HG02870 (cell line): ENCODE measurements at regions not wholly inside any gene's neighbourhood (a gene's known extent, or its start where the extent isn't known, plus 50 kb on each side); places are given as distances from the start of the nearest gene placed in this dataset.

Experiments used
- ATAC-seq: cut with Tn5 transposase; IDR thresholded peaks from one replicate; pipeline ENCODE4 v1.9.1; 2021; ENCODE audit warnings: mild to moderate bottlenecking, moderate library complexity; ENCODE audit not compliant: unreplicated experiment

DNA sequence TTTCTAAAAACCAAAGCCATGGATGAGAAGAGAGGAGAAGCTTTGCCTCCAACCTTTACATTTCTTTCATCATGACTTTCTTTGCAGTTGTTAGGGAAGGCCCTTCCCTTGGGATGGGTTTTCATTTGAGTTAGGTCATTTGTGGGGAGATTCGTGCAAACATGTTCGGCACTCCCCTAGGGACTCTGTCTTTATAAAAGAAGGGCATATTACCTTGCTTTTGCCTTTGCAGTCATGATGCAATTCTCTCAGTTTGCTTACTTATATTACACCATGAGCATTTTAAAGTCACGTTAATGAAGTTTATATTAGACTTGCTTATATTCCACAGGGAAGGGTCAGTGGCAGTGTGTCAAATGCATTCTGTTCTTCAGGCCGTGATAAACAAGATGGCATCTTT lies 289.3 kb upstream of the WWC1 start:
- no peak for ATAC-seq

DNA sequence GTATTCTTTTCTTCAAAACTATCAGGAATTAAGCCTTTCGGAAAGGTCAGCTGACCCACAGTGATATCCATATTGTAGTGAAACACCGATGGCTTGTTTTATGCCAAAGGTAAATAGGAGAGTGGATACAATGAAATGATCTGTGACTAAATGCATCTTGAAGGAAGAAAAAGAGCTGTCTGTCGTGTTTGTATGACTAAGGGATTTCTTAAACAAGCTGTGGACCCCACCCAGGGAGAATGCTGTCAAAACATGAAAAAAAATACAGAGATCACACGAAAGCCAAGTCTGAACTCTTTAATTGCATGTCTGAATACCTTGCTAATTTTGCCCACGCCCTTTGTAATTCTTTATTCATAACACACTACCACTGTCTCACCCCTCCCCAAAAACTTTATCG lies 286.4 kb upstream of the WWC1 start:
- ATAC-seq: no peak

DNA sequence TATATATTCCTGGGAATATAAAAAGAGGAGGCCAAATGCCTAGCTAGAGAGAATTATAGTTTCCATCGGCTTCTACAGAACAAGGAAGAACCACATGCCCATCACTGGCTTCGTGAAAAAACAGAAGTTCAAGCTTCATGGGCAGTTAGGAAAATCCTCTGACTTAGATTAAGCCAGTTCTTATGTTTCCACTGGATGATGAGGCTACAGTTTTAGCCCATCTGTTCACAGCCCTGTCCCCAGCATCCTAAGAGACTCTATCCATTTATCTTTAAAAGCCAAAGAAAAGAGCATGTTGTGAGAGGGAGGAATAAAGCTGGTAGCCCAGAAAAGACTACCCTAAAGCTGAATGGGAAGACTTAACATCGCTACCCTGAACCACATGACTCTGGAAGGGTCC lies 285.5 kb upstream of the WWC1 start:
- no peak for ATAC-seq

DNA sequence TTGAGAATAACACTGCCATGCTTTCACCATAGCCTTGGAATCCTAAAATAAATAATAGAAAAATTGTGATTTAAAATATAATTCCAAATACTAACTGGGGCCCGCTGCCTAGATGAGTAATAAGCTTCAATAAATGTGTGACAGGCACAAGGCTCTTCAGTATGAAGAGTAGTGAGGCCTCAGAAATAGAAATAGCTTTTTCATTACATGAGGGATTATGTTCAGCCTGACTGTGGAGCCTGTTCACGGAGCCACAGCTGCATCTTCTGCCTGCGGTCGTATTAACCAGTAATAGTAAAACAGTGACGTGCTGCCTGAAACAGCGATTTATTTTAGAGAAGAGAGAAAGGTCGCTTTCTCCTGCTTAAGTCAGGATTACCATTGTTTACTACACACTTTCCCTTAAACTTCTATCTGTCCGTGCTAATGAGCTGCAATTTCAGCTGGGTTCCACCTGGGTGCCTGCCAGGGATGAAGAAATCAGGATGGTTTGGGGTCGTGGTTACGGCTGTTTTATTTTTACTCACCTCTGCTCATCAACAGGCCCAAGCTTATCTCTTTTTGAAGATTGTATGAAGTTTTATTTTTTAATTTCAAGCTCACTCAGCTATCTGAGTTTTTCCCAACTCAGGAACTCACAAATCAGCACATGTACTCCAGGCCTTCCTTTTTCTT lies 284.9 kb upstream of the WWC1 start:
- ATAC-seq: no peak

DNA sequence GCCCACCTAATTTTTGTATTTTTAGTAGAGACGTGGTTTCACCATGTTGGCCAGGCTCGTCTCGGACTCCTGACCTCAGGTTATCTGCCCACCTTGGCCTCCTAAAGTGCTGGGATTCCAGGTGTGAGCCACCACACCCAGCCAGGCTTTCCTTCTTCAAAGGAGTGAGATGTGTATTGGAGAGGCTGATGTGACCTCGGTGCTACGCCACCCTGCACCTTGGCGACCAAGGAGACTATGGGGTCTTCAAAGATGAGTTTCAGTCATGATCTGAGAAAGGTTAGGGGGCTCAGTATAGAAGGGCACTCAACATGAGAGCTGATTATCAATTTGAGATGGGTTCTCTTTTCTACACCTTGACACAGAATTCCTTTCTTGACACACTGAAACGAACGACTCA lies 284.2 kb upstream of the WWC1 start:
- no peak for ATAC-seq

DNA sequence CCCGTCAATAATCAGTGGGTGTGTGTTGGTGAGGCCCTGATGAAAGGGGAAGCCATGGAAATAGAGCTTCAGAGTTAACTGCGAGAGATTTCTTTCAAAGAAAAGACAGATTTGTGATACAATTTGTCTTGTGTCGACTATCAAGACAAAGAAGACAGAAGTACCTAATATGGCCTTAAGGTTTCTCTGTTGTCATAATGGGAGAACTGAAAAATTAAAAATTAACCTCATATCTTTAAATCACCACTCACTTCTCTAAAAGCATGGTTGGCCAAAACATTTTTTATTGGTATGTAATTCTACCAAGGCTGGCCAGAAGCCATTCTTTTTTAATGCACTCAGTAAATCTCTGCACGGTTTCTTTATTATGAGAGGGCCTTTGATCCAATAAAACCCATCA lies 282.9 kb upstream of the WWC1 start:
- ATAC-seq: no peak

DNA sequence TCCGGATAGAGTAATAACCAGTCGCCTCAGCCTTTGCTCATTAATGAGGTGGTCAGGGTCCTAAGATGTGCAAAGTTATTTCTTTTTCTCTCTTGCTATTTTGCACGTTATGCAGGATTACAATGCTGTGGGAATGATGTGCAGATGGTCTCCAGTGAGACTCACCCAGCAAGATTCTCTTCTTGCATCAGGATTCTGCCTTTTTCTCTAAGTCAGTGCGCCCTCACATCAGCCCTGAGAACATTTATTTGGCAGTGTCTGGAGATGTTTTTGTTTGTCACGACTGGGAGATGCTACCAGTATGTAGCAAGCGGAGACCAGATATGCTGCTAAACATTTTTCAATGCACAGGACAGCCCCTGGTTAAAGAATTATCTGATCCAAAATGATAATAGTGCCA lies 280.3 kb upstream of the WWC1 start:
- ATAC-seq: no peak

DNA sequence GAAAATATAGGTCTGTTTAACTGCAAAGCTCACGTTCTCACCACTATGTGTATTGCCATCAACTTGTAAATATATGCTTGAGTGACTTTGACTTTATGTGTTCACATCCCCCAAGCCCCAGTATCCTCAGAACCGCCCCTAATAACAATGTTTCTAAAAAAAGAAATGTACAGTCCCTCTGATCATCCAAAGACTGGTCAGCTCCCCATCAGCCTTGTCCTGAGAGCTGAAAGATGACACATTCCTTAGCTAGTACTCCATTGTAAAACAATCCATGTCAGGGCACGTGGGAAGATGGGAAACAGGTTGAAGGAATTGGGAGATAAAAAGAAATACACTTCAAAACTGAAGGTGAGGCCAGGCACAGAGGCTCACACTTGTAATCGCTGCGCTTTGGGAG lies 279.4 kb upstream of the WWC1 start:
- no peak for ATAC-seq

DNA sequence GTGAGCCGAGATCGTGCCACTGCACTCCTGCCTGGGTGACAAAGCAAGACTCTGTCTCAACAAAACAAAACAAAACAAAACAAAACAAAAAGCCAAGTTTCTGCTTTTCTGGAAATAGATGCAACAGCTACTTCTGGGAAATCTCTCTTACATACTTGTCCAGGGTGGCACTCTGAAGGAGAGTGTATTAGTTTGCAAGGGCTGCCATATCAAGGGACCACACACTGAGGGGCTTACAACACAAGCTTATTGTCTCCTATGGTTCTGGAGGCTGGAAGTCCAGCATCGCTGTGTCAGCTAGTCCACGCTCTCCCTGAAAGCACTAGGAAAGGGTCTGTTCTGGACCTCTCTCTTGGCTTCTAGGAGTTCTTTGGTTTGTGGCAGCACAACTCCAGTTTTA lies 277.9 kb upstream of the WWC1 start:
- ATAC-seq: no peak

DNA sequence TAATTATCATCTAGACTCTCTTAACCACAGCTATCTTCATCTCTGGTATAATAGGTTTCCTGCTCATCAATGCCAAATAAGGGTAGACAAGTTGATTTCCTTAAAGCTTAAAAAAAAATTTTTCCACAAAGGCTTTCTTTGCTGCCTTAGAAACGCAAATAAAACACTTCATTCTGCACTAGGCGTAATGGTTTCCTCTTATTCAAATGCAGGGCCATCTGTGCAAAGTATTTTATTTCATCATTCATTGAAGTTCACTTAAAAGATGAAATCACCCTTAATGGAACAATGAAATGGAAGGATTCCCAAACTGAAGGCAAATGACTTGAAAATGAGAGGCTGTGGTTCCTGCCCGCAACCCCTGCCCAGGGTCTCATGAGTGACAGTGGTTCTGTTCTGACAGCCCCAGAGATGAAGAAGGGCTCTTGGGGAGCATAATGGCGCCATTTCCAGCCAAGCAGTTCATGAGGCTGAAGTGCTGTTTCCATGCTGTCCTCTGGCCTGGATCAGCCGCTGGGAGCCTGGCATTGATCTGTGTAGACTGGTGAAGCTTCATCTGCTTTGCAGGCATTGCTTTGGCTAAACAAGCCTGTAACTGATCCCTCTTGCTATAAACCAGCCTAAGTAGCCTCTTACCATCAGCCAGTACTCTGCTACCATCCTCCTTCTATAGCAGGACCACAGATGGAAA lies 276.9 kb upstream of the WWC1 start:
- ATAC-seq: no peak

DNA sequence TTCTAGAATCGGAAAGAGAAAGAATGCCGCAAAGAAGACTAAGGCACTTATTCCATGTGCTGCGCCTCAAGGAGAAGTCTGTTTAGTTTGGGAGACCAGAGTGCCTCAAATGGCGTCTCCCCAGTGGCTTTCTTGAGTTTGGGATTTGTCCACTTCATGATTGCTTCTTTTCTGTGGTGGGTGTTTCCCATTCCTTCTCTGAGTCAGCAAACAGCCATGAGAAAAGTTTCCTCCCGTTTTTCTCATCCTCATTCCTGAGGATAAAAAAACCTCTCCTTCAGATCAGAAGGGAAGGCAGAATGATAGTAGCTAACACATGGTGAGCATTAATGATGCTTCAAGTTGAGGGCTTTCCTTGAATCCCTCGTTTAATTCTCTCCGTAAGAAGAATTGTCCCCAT lies 275.9 kb upstream of the WWC1 start:
- no peak for ATAC-seq

DNA sequence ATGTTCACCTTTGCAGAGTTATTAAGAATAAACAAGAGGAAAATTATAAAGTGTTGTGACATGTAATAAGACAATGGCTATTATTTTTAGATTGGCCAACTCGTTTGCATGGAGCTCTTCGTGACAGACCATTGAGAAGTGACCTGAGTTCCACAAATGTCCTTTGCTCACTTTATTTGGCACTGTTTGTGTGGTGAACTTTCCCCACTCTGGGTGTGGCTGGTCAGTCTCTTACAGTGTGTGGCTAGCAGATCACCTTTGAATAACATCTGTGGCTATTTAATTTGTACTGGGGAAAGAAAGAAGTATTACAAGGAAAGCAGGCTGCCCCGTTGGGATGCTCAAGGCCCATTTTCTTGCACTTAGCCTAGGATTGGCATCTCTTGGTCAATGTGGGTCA lies 274.1 kb upstream of the WWC1 start:
- no peak for ATAC-seq

DNA sequence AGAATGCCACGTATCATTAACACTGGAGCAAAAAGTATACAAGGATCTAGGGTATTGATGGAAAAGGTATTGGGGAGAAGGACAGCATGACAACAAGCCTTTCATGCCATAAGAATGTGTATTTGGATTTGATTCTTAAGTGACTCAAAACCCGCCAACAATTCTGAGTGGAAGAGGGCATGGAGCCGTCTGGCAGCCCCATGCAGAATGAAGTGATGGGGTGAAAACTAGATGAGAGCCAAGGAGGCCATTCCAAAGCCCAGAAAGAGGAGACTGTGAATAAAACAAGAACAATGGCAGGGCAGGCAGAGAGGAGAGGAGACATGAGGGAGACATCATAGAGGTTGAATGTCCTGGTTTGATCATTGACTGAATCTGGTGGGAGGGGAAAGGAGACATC lies 272.3 kb upstream of the WWC1 start:
- ATAC-seq: no peak

DNA sequence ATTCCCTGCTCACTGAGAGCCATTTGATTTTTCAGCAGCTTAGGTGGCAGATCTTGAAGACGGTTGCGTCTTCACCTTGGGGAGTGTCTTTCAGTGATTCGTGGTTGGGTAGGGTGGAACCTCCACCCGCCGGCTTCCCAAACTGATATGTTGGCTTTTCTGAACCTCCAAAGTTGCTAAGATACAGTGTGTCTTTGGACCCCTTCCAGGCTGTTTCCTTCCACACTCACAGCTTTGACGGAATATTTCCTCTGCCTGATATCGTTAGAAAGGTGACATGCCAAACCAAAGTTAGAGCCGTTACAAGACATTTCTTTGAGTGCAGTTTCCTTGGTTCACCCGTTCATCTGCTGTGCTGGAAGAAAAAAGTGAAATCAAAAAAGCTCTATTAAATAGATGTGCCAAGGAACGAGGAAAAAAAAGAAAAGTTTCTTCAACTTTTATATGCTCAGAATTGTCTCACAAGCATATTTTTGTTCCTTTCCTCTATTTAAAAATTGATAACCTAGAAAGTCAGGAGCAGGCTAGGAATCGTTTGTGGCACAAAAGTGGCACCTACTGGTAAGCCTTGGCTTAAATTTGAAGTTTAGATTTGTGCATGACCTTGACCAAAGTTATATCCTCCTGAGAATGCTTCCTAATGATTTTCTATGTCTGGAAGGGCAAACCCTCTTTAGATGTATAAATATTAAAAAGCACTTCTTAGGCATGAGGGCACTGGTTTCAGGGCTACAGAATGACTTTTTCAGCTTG lies 270.7 kb upstream of the WWC1 start:
- no peak for ATAC-seq

DNA sequence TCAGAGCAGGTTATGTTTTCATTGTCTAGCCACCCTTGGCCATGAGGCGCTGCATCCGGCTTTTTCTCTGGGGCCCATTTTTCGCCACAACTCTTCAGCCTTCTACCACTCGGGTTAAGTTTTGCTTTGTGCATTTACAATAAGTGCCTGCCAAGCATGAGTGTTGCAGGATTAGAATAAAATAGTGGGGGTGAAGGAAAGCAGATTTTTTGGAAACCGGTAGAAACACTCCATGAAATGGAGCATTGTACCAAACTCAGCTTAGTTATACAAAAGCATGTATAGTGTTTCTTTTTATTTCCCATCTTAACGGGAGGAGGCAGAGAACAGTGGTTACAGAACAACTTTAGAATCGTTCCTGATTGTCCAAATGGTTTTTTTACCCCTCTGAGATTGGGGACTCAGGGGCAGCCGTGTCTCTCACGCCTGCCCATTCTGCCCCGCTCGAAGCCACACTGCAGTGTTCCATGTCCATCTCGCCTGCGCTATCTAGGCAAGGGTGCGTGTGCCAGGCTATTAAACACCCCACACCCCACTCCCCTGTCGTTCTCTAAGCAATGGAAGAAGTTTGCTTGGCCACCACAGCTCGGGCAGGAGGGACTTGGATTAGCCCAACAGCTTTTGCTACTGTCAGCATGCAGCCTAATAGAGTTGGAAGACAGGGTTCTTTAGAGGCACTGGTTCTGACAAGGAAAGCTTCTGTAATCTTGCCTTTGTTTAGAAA lies 268.8 kb upstream of the WWC1 start:
- ATAC-seq: no peak

DNA sequence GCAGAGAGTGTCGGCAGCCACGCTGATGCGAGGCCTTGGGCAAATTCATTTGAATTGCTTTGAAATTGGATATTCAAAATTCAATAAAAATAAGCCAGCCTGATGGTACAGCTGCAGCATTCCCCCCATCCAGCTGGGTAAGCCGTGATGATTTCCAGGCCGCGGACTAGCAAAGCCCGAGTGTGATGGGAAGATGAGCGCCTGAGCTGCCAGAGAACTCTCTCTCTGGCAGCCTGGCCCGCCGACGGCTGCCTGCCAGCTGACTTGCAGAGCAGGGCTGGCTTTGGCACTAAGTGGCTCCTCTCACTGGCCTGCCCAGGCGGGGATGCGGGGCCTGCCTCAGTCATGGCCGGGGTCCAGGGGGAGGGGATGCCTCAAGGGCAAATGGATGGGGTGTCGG lies 268.3 kb upstream of the WWC1 start:
- ATAC-seq: no peak

DNA sequence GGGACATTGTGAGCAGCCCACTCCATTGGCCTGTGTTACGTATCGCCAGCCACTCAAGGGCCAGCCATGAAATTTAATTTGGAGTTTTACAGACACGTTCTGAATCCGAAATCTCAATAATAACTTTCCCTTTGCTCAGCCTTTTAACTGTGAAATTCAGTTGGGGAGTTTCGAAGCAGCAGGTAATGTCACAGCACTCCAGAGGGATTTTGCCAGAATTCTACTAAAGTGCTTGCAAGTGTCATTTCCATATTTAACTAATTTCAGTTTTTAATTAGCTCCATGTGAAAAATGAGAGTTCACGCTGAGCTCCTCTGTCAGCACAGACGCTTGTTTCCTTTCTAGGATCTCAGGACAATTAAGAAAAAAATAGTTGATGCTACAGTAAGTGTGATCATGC lies 267.1 kb upstream of the WWC1 start:
- no peak for ATAC-seq

DNA sequence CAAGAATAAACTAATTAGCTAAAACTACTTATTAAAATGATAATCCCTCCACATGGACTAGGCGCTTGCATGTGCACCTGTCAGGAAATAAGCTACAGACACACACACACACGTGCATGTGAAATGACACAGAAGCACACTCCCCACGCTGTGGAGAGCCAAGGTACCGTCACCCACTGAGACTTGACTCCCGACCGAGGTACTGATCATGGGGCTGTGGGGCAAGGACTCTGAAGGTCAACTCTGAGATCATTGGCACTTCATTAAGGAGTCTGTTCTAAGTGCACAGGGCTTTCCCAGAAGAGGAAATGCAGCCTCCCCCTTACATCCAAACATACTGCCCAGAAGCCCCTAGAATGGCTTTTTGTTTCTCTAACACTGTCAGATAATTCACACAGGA lies 264.4 kb upstream of the WWC1 start:
- ATAC-seq: no peak

DNA sequence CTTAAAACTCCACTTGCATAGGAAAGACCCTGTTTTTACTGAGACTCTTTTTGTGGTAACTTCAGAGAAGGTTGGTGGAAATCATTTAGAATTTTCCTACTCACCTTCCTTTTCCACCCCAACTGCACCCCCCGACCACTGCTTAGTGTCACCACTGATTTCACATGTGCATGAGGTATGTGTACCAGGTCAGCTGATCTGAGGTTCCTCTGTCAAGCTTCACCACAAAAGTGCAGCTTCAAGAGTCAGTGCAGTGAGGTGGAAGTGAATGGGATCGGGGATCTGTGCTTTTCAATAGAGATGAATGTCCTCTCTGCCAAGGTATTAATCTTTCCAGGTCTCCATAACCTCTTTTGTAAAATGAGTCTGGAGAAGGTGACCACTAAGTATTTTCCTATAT lies 260.5 kb upstream of the WWC1 start:
- no peak for ATAC-seq

DNA sequence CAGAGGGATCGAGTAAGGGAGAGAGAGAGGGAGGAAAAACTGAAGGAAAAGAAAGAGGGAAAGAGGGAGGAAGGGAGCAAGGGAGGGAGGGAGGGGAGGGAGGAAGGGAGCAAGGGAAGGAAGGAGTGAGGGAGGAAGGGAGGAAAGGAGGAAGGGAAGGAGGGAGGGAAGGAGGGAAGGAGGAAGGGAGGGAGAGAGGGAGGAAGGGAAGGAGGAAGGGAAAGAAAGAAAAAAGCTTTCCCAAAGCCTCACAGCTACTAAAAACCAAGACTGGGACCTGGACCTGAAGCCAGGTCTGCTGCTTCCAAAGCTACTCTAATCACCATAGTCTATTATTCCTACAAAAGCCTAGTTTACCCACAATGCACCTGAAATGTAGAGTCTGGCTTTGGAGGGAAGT lies 259.8 kb upstream of the WWC1 start:
- no peak for ATAC-seq

DNA sequence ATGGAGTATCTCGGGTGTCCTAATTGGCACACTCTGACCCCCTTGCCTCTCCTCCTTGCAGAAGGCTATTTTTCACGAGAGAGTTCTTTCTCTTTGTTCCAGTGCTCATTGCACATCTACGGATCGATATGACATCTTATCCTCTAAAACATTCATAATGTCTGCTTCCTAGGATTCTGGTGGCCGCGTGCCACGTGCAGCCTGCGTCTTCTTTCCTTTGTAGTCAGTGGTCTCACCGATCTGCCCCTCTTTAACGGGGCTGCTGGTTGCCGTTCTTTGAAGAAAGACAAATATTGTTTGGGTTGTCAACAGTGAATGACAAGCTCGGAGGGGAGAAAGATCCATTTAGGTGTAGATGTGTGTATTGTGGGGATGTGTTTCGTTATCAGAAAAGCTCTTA lies 252.4 kb upstream of the WWC1 start:
- no peak for ATAC-seq
